Effector memory CD4-positive, alpha-beta T cell (primary cell): ENCODE measurements at regions not wholly inside any gene's neighbourhood (a gene's known extent, or its start where the extent isn't known, plus 50 kb on each side); places are given as distances from the start of the nearest gene placed in this dataset.

ENCODE experiments used
- DNase-seq, 3 donors: peaks; one replicate each; pipeline ENCODE4 v3.0.0-alpha.2; 2020
- H3K27ac ChIP-seq: 2 replicates; pipeline ENCODE4 v1.7.0; 2013; ENCODE audit warnings: mild to moderate bottlenecking, low read length, moderate library complexity; ENCODE audit not compliant: insufficient read depth, poor library complexity, severe bottlenecking
- H3K27me3 ChIP-seq: replicated peaks from 2 replicates; pipeline ENCODE4 v1.7.0; 2013; ENCODE audit warnings: mild to moderate bottlenecking, low read length; ENCODE audit not compliant: insufficient read depth, control insufficient read depth, poor library complexity, severe bottlenecking
- H3K36me3 ChIP-seq: 2 replicates; pipeline ENCODE4 v1.7.0; 2013; ENCODE audit warnings: mild to moderate bottlenecking, low read length, moderate library complexity; ENCODE audit not compliant: control insufficient read depth, insufficient read depth
- H3K4me1 ChIP-seq: 2 replicates; pipeline ENCODE4 v1.7.0; 2013; ENCODE audit warnings: low read length, mild to moderate bottlenecking; ENCODE audit not compliant: control insufficient read depth, insufficient read depth, poor library complexity, severe bottlenecking
- H3K4me3 ChIP-seq: 2 replicates; pipeline ENCODE4 v1.7.0; 2013; ENCODE audit warnings: low read length, low read depth, mild to moderate bottlenecking; ENCODE audit not compliant: insufficient read depth, poor library complexity, severe bottlenecking
- H3K9me3 ChIP-seq: 2 replicates; pipeline ENCODE4 v1.7.0; 2013; ENCODE audit warnings: mild to moderate bottlenecking, low read length, moderate library complexity; ENCODE audit not compliant: control insufficient read depth

GRCh38 chr10:106242301-106242700 is 922.2 kb downstream of the SORCS1 start:
- H3K27ac ChIP-seq: no peak overlapping the region
- no peaks in the 10 kb centered on the region for H3K27me3 ChIP-seq
- peaks cover 4% of the 10 kb centered on the region for H3K9me3 ChIP-seq
- H3K4me3 ChIP-seq: no peak overlapping the region
- no peak for DNase-seq
- no peaks in the 10 kb centered on the region for H3K36me3 ChIP-seq
- H3K4me1 ChIP-seq: no peaks in the 10 kb centered on the region

GRCh38 chr10:106226828-106227227 is 937.7 kb downstream of the SORCS1 start:
- H3K27me3 ChIP-seq: no peaks in the 10 kb centered on the region
- no peak for DNase-seq
- no peak overlapping the region for H3K27ac ChIP-seq
- no peaks in the 10 kb centered on the region for H3K36me3 ChIP-seq
- no peaks in the 10 kb centered on the region for H3K4me1 ChIP-seq
- no peaks in the 10 kb centered on the region for H3K9me3 ChIP-seq
- no peak overlapping the region for H3K4me3 ChIP-seq

DNA sequence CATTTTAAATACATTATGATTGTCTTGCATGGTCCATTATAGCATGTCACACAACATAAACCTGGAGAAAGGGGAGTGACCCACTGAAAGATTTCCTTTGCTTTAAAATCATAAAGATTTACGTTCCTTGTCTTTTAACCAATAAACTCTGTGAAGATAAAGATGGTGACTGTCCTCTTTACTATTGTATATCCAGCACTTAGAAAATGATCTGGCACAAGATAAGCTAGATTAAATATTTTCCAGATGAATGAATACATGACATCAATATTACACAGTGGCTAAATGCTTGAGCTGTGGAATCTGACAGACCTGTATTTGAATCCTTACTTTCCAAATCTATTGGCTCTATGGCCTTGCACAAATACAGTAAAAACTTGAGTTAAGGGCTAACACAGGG is 938.4 kb downstream of the SORCS1 start:
- H3K27ac ChIP-seq: no peak overlapping the region
- no peak overlapping the region for H3K4me3 ChIP-seq
- no peaks in the 10 kb centered on the region for H3K36me3 ChIP-seq
- no peaks in the 10 kb centered on the region for H3K9me3 ChIP-seq
- DNase-seq: no peak
- H3K27me3 ChIP-seq: no peaks in the 10 kb centered on the region
- no peaks in the 10 kb centered on the region for H3K4me1 ChIP-seq

DNA sequence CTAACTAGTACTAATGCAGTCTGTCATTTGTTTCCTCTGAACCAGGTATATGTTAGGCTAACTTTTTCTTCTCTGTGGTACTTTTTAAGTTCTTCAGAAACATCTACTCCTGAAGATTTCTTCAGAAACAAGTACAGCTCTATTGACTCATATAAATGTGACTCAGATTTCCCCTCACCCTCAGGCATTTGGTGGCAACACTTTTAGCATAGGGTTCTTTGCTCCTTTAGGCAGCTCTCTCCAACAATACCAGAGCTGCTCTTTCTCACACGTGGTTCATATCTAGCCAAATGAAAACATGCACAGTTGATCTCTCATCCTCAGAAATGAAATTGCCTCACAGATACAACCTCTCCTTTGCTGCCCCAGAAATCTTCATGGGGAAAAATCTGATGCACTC is 939.8 kb downstream of the SORCS1 start:
- no peaks in the 10 kb centered on the region for H3K9me3 ChIP-seq
- H3K27ac ChIP-seq: no peak overlapping the region
- H3K4me1 ChIP-seq: no peaks in the 10 kb centered on the region
- H3K36me3 ChIP-seq: no peaks in the 10 kb centered on the region
- H3K27me3 ChIP-seq: no peaks in the 10 kb centered on the region
- no peak for DNase-seq
- H3K4me3 ChIP-seq: no peak overlapping the region

DNA sequence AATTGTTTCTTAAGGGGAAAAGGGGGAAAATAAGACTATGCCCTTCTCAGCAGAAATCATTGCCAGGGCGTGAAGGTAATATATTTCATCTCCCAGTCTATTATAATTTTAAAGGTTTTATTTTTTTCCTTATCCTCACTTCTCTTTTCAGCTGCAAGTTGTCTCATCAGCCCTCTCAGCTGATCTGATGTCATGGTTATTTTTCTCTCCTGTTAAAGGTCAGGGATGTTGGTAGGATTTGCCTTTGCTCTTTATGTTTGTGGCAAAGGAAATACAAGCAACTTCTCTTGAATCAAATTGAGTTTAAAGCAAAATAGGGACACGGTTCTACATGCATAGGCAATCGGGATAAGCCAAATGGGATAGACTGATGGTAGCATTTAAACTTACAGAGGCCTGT is 946.9 kb downstream of the SORCS1 start:
- H3K4me3 ChIP-seq: no peak overlapping the region
- no peaks in the 10 kb centered on the region for H3K4me1 ChIP-seq
- H3K27me3 ChIP-seq: no peaks in the 10 kb centered on the region
- no peak for DNase-seq
- H3K27ac ChIP-seq: no peak overlapping the region
- H3K9me3 ChIP-seq: no peaks in the 10 kb centered on the region
- no peaks in the 10 kb centered on the region for H3K36me3 ChIP-seq

DNA sequence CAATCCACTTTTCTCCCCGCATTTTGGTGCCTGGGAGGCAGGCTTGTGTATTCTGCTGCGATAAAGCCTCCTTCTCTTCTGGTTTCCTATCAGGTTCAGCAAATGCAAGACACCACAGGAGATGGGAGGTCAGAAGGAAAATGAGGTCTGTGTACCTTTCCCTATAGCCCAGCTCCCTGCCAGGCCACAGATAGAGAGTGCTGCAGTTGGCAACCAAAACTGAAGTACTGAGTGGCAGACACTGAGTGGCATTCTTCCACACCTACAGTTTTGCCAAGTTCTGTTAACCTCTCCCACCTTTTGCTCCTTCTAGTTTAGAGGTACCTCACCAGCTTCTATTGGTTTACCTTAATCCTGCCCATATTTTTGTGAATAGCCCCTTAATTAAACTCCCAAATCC is 948.4 kb downstream of the SORCS1 start:
- Histone ChIP-seq H3K4me1 (no peaks in the 10 kb centered on the region), H3K27ac (no peak overlapping the region), H3K4me3 (no peak overlapping the region), H3K27me3 (no peaks in the 10 kb centered on the region), H3K9me3 (no peaks in the 10 kb centered on the region), H3K36me3 (no peaks in the 10 kb centered on the region)
- no peak for DNase-seq

- no peaks in the 10 kb centered on the region for H3K4me1 ChIP-seq
- H3K4me3 ChIP-seq: no peak overlapping the region
- no peak for DNase-seq
- no peak overlapping the region for H3K27ac ChIP-seq
- H3K27me3 ChIP-seq: no peaks in the 10 kb centered on the region
- H3K36me3 ChIP-seq: no peaks in the 10 kb centered on the region
- H3K9me3 ChIP-seq: no peaks in the 10 kb centered on the region
These were observed 950.3 kb downstream of the SORCS1 start for GRCh38 chr10:106214243-106214642.

DNA sequence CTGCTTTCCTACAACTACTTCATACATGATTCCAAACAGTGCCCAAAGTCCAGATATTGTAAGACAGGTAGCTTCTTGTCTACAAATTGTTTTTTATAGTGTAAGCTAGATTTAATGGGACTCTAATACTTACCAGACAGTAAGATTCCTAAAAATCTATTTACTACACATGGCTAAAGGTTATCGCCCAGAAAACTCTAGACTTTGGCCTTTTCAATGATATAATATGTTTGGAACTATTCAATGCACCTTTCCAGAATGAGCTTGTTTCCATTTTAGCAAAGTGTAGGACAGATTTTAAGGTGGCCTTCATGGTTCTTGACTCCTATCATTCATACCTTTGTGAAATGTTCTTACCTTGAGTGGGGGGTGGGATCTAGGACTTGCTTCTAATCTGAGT is 951.0 kb downstream of the SORCS1 start:
- Histone ChIP-seq H3K36me3 (no peaks in the 10 kb centered on the region), H3K27ac (no peak overlapping the region), H3K4me1 (no peaks in the 10 kb centered on the region), H3K27me3 (no peaks in the 10 kb centered on the region), H3K4me3 (no peak overlapping the region), H3K9me3 (no peaks in the 10 kb centered on the region)
- DNase-seq: no peak

DNA sequence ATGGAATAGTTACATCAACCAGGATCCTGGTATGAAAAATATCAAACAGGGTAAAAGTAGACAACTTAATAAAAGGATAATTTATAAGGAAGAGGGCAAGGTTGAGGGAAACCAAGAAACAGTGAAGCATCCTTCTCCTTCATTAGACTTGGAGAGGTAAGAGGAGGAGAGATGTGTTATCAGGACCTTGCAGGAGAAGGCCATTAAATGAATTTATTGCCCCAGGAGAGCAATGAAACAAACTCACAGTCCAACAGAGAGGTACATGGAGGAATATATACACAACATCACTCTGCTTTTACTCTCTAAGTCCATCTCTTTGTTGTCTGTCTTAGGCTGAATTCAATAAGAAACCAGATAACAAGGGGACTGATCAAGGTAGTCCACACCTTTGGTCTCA is 966.2 kb downstream of the SORCS1 start:
- Histone ChIP-seq H3K27me3 (no peaks in the 10 kb centered on the region), H3K4me1 (no peaks in the 10 kb centered on the region)
- no peak for DNase-seq

GRCh38 chr10:106189292-106189691 is 975.2 kb downstream of the SORCS1 start:
- no peaks in the 10 kb centered on the region for H3K9me3 ChIP-seq

More for the DNA sequence above, 966.2 kb downstream of the SORCS1 start:
- no peak overlapping the region for H3K27ac ChIP-seq
- H3K9me3 ChIP-seq: no peaks in the 10 kb centered on the region
- no peak overlapping the region for H3K4me3 ChIP-seq
- no peaks in the 10 kb centered on the region for H3K36me3 ChIP-seq

DNA sequence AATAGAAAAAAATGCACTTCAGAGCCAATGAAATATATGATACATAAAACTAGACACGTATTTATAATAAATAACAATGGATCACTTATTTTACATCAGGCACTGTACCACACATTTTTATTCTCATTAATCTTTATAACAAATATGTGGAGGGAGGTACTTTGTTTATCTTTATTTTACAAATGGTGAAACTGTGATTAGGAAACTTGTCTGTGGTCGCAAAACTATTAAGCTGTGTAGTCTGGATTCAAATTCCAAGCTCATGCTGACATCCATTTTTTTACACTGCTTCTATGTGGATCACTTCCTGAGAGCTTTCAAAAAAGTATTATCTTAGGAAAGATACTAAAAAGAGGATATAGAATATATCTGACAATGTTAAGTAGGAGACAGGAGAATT is 978.6 kb downstream of the SORCS1 start:
- no peaks in the 10 kb centered on the region for H3K27me3 ChIP-seq
- DNase-seq: no peak
- no peak overlapping the region for H3K27ac ChIP-seq
- H3K9me3 ChIP-seq: no peaks in the 10 kb centered on the region
- H3K4me3 ChIP-seq: no peak overlapping the region
- H3K4me1 ChIP-seq: no peaks in the 10 kb centered on the region
- no peaks in the 10 kb centered on the region for H3K36me3 ChIP-seq

More at GRCh38 chr10:106189292-106189691, 975.2 kb downstream of the SORCS1 start:
- H3K4me3 ChIP-seq: no peak overlapping the region
- H3K27me3 ChIP-seq: no peaks in the 10 kb centered on the region
- DNase-seq: no peak
- H3K27ac ChIP-seq: no peak overlapping the region
- no peaks in the 10 kb centered on the region for H3K4me1 ChIP-seq
- no peaks in the 10 kb centered on the region for H3K36me3 ChIP-seq
